ENCODE measurements at regions not wholly inside any gene's neighbourhood (a gene's known extent, or its start where the extent isn't known, plus 50 kb on each side); places are given as distances from the start of the nearest gene placed in this dataset.

- POLR2A ChIA-PET = interaction anchor here (0.9 to 1.4 kb wide), 2 partner anchors 11 to 71 kb away, joined by 3 to 6 read pairs; no protein-coding TSS in a partner anchor
- ATAC-seq (peak; percentile 28), FAIRE-seq (no peak), DNase-seq (ENCODE audit: extremely low read depth in 1 of 4, low spot score in 3 of 4) (no peak)
- TF ChIP-seq HMG20A (CRISPR knock-in tag; conservative IDR thresholded peaks at IDR 0.05) (no peak), CEBPZ (IDR thresholded peaks at IDR 0.05; ENCODE audit: borderline replicate concordance, low read depth, low read length) (no peak), ZNF124 (CRISPR knock-in tag; IDR thresholded peaks at IDR 0.05) (no peak), EGR1 (conservative IDR thresholded peaks at IDR 0.05) (no peak), SMC3 (conservative IDR thresholded peaks at IDR 0.05; ENCODE audit: insufficient read depth, low read depth, low read length) (no peak)
- no peaks in the 10 kb centered on the region for H4K20me1 ChIP-seq (replicated peaks; ENCODE audit: control insufficient read depth, insufficient read depth, low read length)
- H3K36me3 ChIP-seq (ENCODE audit: control insufficient read depth, insufficient read depth, low read length) = no peaks in the 10 kb centered on the region
- CTCF ChIA-PET (ENCODE audit: low intra/inter-chr PET ratio) = no interaction called here
- peak overlapping the region; percentile 15; the same call in 1 of the 3 replicates for H3K27ac ChIP-seq (ENCODE audit: extremely low read depth, low read depth, low read length)
- intact Hi-C loops (cut with micrococcal nuclease) (no loop called here), in situ Hi-C loops (cut with MboI) (no loop called here)
- 43% methylated on average over 1 of the region's 3 CpGs for WGBS (ENCODE audit: insufficient coverage, low coverage, missing lambda C conversion rate)
- H3K79me2 ChIP-seq (ENCODE audit: control insufficient read depth, insufficient read depth, low read length) = no peaks in the 10 kb centered on the region
- H3K9me3 ChIP-seq (replicated peaks; ENCODE audit: control insufficient read depth, insufficient read depth, low read depth, low read length) = no peaks in the 10 kb centered on the region
- no peak overlapping the region for H3K4me2 ChIP-seq (ENCODE audit: insufficient read depth, low read length)
- no peak overlapping the region for H3K4me3 ChIP-seq
- H3K9ac ChIP-seq (ENCODE audit: insufficient read depth in 1 of 2, low read depth in 2 of 2, low read length in 2 of 2) = no peak overlapping the region
- no peak overlapping the region for H2AFZ ChIP-seq (ENCODE audit: low read depth, low read length)
- BruUV-seq (replicated peaks) = no TSS peak
- peaks cover 2% of the 10 kb centered on the region for H3K9me1 ChIP-seq (ENCODE audit: control insufficient read depth, insufficient read depth, low read length)
- H3K27me3 ChIP-seq (ENCODE audit: control insufficient read depth in 2 of 2, insufficient read depth in 2 of 2, low read length in 2 of 2) = no peaks in the 10 kb centered on the region
- peaks cover 0 to 3% of the 10 kb centered on the region in 2 experiments; a peak in 4 of 5 replicates for H3K4me1 ChIP-seq (replicated peaks in 1 of 2; ENCODE audit: control insufficient read depth in 2 of 2, insufficient read depth in 2 of 2, low read length in 2 of 2)
Measured at GRCh38 chrX:65601126-65601525, 66.3 kb upstream of the MSN start.
